NCI-H226 (cell line): ENCODE measurements at regions not wholly inside any gene's neighbourhood (a gene's known extent, or its start where the extent isn't known, plus 50 kb on each side); places are given as distances from the start of the nearest gene placed in this dataset.
"Not testable (repeated sequence)": the region's sequence is repeated elsewhere in the genome, so short reads cannot be mapped to it uniquely, and the experiment has no call there.

ENCODE experiments used
- DNase-seq: peaks from one replicate; pipeline ENCODE4 v3.0.0-alpha.2; 2015

DNA sequence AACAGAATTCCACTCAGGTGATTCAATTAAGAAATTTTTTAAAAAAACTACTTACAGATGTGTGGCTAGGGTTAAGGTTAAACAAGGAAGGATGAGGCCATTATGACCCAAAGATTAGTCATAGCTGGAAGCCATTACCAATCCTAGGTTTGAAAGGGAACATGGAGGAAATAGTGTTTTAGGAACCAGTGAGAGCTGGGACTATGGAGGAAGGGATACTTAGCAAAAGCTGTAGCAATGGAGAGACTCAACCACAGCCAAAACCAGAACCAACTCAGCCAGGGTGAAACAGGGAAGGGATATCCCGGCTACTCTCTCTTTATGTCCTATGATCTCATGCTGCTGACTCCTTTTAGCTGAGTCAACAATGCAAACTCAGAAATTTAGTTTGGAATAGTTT is 148.6 kb upstream of the CNKSR2 start:
- DNase-seq = peak; percentile 35

DNA sequence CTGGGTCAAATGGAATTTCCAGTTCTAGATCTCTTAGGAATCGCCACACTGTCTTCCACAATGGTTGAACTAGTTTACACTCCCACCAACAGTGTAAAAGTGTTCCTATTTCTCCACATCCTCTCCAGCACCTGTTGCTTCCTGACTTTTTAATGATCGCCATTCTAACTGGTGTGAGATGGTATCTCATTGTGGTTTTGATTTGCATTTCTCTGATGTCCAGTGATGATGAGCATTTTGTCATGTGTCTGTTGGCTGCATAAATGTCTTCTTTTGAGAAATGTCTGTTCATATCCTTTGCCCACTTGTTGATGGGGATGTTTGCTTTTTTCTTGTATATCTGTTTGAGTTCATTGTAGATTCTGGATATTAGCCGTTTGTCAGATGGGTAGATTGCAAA is 145.2 kb upstream of the CNKSR2 start:
- not testable (repeated sequence) for DNase-seq

DNA sequence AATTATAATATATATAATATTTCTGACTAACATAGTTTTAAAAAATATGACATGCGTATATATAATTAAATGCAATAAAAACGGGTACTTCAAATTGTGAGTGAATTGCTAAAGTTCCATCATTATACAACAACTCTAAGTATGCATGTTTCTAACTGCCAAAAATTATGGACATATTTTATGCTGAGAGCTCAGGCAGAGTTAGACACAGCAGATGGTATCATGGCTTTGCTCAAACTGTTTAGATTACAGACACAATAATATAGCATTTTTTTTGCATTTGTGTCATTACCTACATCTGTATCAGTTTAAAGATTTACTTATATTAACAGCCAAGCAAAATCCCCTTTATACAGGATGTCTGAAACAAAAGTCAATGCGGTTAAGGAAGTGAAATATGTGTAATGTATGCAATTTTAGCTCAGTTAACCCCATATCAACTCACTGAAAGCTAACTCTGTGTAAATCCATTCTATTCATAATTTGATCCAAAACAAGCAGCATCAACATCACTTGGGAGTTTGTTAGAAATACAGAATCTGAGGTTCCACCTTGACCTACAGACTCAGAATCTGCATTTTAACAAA is 119.1 kb upstream of the CNKSR2 start:
- DNase-seq = no peak

- DNase-seq = peak; percentile 40
Observed at GRCh38 chrX:21266949-21267348, 107.3 kb upstream of the CNKSR2 start.

GRCh38 chrX:21276736-21277433 is 97.3 kb upstream of the CNKSR2 start:
- no peak for DNase-seq

GRCh38 chrX:21289232-21289631 is 85.0 kb upstream of the CNKSR2 start:
- no peak for DNase-seq

GRCh38 chrX:21295246-21295820 is 78.9 kb upstream of the CNKSR2 start:
- no peak for DNase-seq

GRCh38 chrX:21305799-21306336 is 68.3 kb upstream of the CNKSR2 start:
- DNase-seq = peak; percentile 12

DNA sequence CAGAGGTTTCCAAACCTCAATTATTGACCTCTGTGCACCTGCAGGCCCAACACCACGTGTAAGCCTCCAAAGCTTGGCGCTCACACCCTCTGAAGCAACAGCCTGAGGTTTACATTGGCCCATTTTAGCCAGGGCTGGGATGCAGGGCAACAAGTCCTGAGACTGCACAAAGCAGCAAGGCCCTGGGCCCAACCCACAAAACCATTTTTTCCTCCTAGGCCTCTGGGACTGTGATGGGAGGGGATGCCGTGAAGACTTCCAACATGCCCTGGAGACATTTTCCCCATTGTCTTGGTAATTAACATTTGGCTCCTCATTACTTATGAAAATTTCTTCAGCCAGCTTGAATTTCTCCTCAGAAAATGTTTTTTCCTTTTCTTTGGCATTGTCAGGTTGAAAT is 54.9 kb upstream of the CNKSR2 start:
- no peak for DNase-seq
